Panc1 (cell line): ENCODE measurements at regions not wholly inside any gene's neighbourhood (a gene's known extent, or its start where the extent isn't known, plus 50 kb on each side); places are given as distances from the start of the nearest gene placed in this dataset.

ENCODE experiments used
- ATAC-seq: fragments of 200-7000 bp; cut with Tn5 transposase; 2 replicates; pipeline ENCODE4 v1.9.1; 2020; ENCODE audit warnings: mild to moderate bottlenecking, moderate library complexity
- BruUV-seq: library from RNA; stranded (reverse); fragments of 400-500 nt; replicated peaks from 2 replicates; lab custom pipeline; 2021; lab: Mats Ljungman, UMichigan
- CTCF ChIA-PET: fragments of 300-600 bp; sonication (Branson Sonifier 250); formaldehyde crosslinking; loops from one replicate; lab custom pipeline; 2022; ENCODE audit warnings: antibody characterized with exemption; lab: Charles Lee
- POLR2A ChIA-PET: fragments of 300-600 bp; sonication (Branson Sonifier 250); formaldehyde crosslinking; loops from one replicate; lab custom pipeline; 2022; ENCODE audit warnings: antibody characterized with exemption; lab: Charles Lee
- DNase-seq: peaks from one replicate; pipeline ENCODE4 v3.0.0-alpha.2; 2010; ENCODE audit warnings: low read depth, low spot score
- H3K27ac ChIP-seq: 2 replicates; pipeline ENCODE4 v1.5.1; 2011; ENCODE audit warnings: mild to moderate bottlenecking, low read length, inconsistent platforms
- H3K27me3 ChIP-seq: fragments of 200-500 bp; sonication (Bioruptor generic); 2 replicates; pipeline ENCODE4 v1.6.0; 2014; ENCODE audit warnings: low read length, inconsistent platforms; ENCODE audit not compliant: control insufficient read depth, insufficient read depth
- H3K36me3 ChIP-seq: fragments of 200-500 bp; sonication (Bioruptor generic); 2 replicates; pipeline ENCODE4 v1.5.1; 2014; ENCODE audit warnings: inconsistent platforms, mild to moderate bottlenecking, low read length, moderate library complexity; ENCODE audit not compliant: control insufficient read depth, insufficient read depth
- H3K4me1 ChIP-seq: 2 replicates; pipeline ENCODE4 v1.5.1; 2011; ENCODE audit warnings: inconsistent platforms, mild to moderate bottlenecking, low read length, moderate library complexity; ENCODE audit not compliant: control insufficient read depth, insufficient read depth
- H3K4me3 ChIP-seq, 2 experiments: 2 replicates each; pipeline ENCODE4 v1.5.1; 2011 to 2012; ENCODE audit warnings: low read depth in 2 of 2, low read length in 2 of 2, mild to moderate bottlenecking in 2 of 2, inconsistent platforms in 1 of 2, moderate library complexity in 1 of 2
- H3K9me3 ChIP-seq: fragments of 200-500 bp; sonication (Bioruptor generic); 2 replicates; pipeline ENCODE4 v1.5.1; 2014; ENCODE audit warnings: low read depth, mild to moderate bottlenecking, inconsistent platforms, low read length, moderate library complexity; ENCODE audit not compliant: control insufficient read depth, insufficient read depth
- CTCF ChIP-seq: fragments of 450-650 bp; IDR thresholded peaks from 2 replicates; pipeline ENCODE4 v1.5.1; 2017; ENCODE audit warnings: mild to moderate bottlenecking
- POLR2AphosphoS5 ChIP-seq: IDR thresholded peaks from 2 replicates; pipeline ENCODE4 v1.6.1; 2012; ENCODE audit warnings: mild to moderate bottlenecking, low read depth, low read length, moderate library complexity
- SIN3A ChIP-seq: IDR thresholded peaks from 2 replicates; pipeline ENCODE4 v1.6.1; 2012; ENCODE audit warnings: low read depth, mild to moderate bottlenecking, low read length, moderate library complexity, borderline replicate concordance; ENCODE audit not compliant: insufficient read depth
- TCF7L2 ChIP-seq: IDR thresholded peaks from 2 replicates; pipeline ENCODE4 v1.6.1; 2011; ENCODE audit warnings: mild to moderate bottlenecking, low read depth, low read length, inconsistent platforms
- in situ Hi-C: cut with HindIII; loops from 2 replicates; pipeline ENCODE4 v1.10.0; 2016; ENCODE audit warnings: low sequenced_read_pairs, low pct_unique_long_range_greater_than_20kb
- intact Hi-C: fragments of 100-400 bp; cut with micrococcal nuclease; formaldehyde crosslinking; loops from one replicate; pipeline ENCODE4 v1.10.0; 2022; ENCODE audit not compliant: unreplicated experiment
- TF ChIP-seq, protein P1 (sequence below), 2 experiments: IDR thresholded peaks; 2 replicates each; pipeline ENCODE4 v1.6.1; 2011 to 2012; ENCODE audit warnings: low read depth in 2 of 2, control low read depth in 1 of 2, low read length in 1 of 2, mild to moderate bottlenecking in 1 of 2, moderate library complexity in 1 of 2; ENCODE audit not compliant: insufficient read depth in 1 of 2

GRCh38 chr11:32233928-32234327 is 143.1 kb downstream of the RCN1 start:
- TF ChIP-seq CTCF = no peak
- TF ChIP-seq, protein P1, sequence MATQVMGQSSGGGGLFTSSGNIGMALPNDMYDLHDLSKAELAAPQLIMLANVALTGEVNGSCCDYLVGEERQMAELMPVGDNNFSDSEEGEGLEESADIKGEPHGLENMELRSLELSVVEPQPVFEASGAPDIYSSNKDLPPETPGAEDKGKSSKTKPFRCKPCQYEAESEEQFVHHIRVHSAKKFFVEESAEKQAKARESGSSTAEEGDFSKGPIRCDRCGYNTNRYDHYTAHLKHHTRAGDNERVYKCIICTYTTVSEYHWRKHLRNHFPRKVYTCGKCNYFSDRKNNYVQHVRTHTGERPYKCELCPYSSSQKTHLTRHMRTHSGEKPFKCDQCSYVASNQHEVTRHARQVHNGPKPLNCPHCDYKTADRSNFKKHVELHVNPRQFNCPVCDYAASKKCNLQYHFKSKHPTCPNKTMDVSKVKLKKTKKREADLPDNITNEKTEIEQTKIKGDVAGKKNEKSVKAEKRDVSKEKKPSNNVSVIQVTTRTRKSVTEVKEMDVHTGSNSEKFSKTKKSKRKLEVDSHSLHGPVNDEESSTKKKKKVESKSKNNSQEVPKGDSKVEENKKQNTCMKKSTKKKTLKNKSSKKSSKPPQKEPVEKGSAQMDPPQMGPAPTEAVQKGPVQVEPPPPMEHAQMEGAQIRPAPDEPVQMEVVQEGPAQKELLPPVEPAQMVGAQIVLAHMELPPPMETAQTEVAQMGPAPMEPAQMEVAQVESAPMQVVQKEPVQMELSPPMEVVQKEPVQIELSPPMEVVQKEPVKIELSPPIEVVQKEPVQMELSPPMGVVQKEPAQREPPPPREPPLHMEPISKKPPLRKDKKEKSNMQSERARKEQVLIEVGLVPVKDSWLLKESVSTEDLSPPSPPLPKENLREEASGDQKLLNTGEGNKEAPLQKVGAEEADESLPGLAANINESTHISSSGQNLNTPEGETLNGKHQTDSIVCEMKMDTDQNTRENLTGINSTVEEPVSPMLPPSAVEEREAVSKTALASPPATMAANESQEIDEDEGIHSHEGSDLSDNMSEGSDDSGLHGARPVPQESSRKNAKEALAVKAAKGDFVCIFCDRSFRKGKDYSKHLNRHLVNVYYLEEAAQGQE (IDR thresholded peaks at IDR 0.05; ENCODE audit: insufficient read depth in 1 of 2, low read depth in 2 of 2, low read length in 1 of 2) = no peak
- no peak for TF ChIP-seq POLR2AphosphoS5
- TF ChIP-seq TCF7L2 = no peak
- TF ChIP-seq SIN3A = no peak
- DNase-seq = no peak
- no TSS peak for BruUV-seq
- no peak overlapping the region for H3K27ac ChIP-seq
- H3K27me3 ChIP-seq = peaks cover 25% of the 10 kb centered on the region
- CTCF ChIA-PET = no interaction called here
- no peaks in the 10 kb centered on the region for H3K4me1 ChIP-seq
- no peak for ATAC-seq
- in situ Hi-C loops = no loop called here
- H3K9me3 ChIP-seq = no peaks in the 10 kb centered on the region
- intact Hi-C loops = no loop called here
- no peak overlapping the region for H3K4me3 ChIP-seq
- H3K36me3 ChIP-seq = no peaks in the 10 kb centered on the region
- POLR2A ChIA-PET = no interaction called here

DNA sequence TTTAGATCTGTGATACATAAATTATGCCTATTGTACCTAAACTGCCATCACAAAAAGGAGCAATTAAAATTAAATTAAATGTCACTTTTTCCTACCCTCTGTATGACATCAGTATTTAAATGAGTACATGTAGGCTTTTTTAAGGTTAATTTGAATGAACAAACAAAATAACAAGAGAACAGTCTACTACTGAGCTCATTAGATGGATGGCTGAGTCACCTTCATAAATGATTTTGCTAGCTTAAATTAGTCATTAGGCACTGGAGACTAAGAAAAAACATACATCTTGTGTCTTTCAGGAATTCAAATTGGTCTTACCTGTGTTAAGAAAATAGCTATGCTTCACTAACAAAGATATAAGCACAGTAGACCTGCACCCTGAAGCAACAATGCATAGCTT is 153.6 kb downstream of the RCN1 start:
- ChIA-PET POLR2A (no interaction called here), CTCF (interaction anchor here (0.7 kb wide), 1 partner anchor 284 kb away, joined by 5 read pairs; no protein-coding TSS in a partner anchor)
- ATAC-seq (no peak), DNase-seq (no peak)
- H3K27me3 ChIP-seq = peaks cover 10% of the 10 kb centered on the region
- intact Hi-C loops = no loop called here
- H3K36me3 ChIP-seq = no peaks in the 10 kb centered on the region
- no peak for TF ChIP-seq POLR2AphosphoS5
- no peak for TF ChIP-seq CTCF
- in situ Hi-C loops = no loop called here
- H3K27ac ChIP-seq = no peak overlapping the region
- H3K9me3 ChIP-seq = no peaks in the 10 kb centered on the region
- H3K4me1 ChIP-seq = no peaks in the 10 kb centered on the region
- no peak overlapping the region for H3K4me3 ChIP-seq
- BruUV-seq = no TSS peak
